H1 (cell line): ENCODE measurements at regions not wholly inside any gene's neighbourhood (a gene's known extent, or its start where the extent isn't known, plus 50 kb on each side); places are given as distances from the start of the nearest gene placed in this dataset.

Experiments
- CTCF ChIA-PET: fragments of 300-600 bp; sonication (Branson Sonifier 250); formaldehyde crosslinking; loops from one replicate; lab custom pipeline; 2021; ENCODE audit not compliant: partially characterized antibody; lab: Charles Lee
- POLR2A ChIA-PET: fragments of 300-600 bp; sonication (Branson Sonifier 250); formaldehyde crosslinking; loops from one replicate; lab custom pipeline; 2021; ENCODE audit warnings: inconsistent platforms; ENCODE audit not compliant: partially characterized antibody; lab: Charles Lee
- DNase-seq, 2 experiments: peaks; one replicate each; pipeline versions ENCODE4 v3.0.0 to v3.0.0-alpha.2; 2010 to 2022; ENCODE audit warnings: low spot score in 2 of 2, low read depth in 1 of 2, mixed read lengths in 1 of 2
- FAIRE-seq: peaks from 2 replicates; lab custom pipeline; 2011; peaks lifted over from hg19 to GRCh38; lab: Jason Lieb, UNC
- H2AFZ ChIP-seq: 2 replicates; pipeline ENCODE4 v1.8.1; 2012; ENCODE audit warnings: low read length, inconsistent platforms
- H2AK5ac ChIP-seq: 2 replicates; pipeline ENCODE4 v1.6.1; 2013; ENCODE audit warnings: low read depth, low read length
- H2BK120ac ChIP-seq: replicated peaks from 2 replicates; pipeline ENCODE3; 2013; ENCODE audit warnings: low read depth, low read length, inconsistent platforms
- H2BK12ac ChIP-seq: 2 replicates; pipeline ENCODE4 v1.6.1; 2013; ENCODE audit warnings: low read depth, low read length
- H2BK15ac ChIP-seq: 2 replicates; pipeline ENCODE4 v1.6.1; 2013; ENCODE audit warnings: low read length
- H2BK20ac ChIP-seq: 2 replicates; pipeline ENCODE4 v1.6.1; 2013; ENCODE audit warnings: low read length
- H2BK5ac ChIP-seq: 2 replicates; pipeline ENCODE4 v1.6.1; 2013; ENCODE audit warnings: low read depth, low read length
- H3K14ac ChIP-seq: 2 replicates; pipeline ENCODE4 v1.6.1; 2013; ENCODE audit warnings: inconsistent platforms; ENCODE audit not compliant: insufficient read length
- H3K18ac ChIP-seq: 2 replicates; pipeline ENCODE4 v1.6.1; 2013; ENCODE audit warnings: low read length; ENCODE audit errors: extremely low read depth
- H3K23ac ChIP-seq: 2 replicates; pipeline ENCODE4 v1.6.1; 2013; ENCODE audit warnings: inconsistent platforms; ENCODE audit not compliant: insufficient read length
- H3K23me2 ChIP-seq: 2 replicates; pipeline ENCODE4 v1.6.1; 2013; ENCODE audit warnings: low read depth, low read length
- H3K27ac ChIP-seq: 2 replicates; pipeline ENCODE4 v1.6.1; 2011; ENCODE audit warnings: low read depth, low read length, inconsistent platforms
- H3K27me3 ChIP-seq, 4 experiments: replicated peaks in 1 of 4; 1 replicate in 1 of 4; 2 replicates in 3 of 4; pipeline versions ENCODE4 v1.6.1 to v1.8.1; 2011 to 2013; ENCODE audit warnings: low read length in 3 of 4, mild to moderate bottlenecking in 3 of 4, inconsistent platforms in 2 of 4, mixed read lengths in 2 of 4, moderate library complexity in 1 of 4; ENCODE audit not compliant: control insufficient read depth in 3 of 4, insufficient read depth in 3 of 4; ENCODE audit errors: extremely low read depth in 1 of 4
- H3K36me3 ChIP-seq, 4 experiments: 2 replicates each; pipeline versions ENCODE4 v1.6.1 to v1.8.1; 2011 to 2013; ENCODE audit warnings: mild to moderate bottlenecking in 4 of 4, low read length in 3 of 4, moderate library complexity in 2 of 4, control low read depth in 1 of 4, inconsistent platforms in 1 of 4; ENCODE audit not compliant: insufficient read depth in 4 of 4, control insufficient read depth in 2 of 4
- H3K4ac ChIP-seq: replicated peaks from 2 replicates; pipeline ENCODE3; 2013; ENCODE audit warnings: low read length, low read depth, mixed read lengths, inconsistent platforms; ENCODE audit not compliant: insufficient read length
- H3K4me1 ChIP-seq, 4 experiments: replicated peaks in 1 of 4; 1 replicate in 1 of 4; 2 replicates in 3 of 4; pipeline versions ENCODE4 v1.6.1 to v1.8.1; 2011 to 2013; ENCODE audit warnings: low read length in 3 of 4, inconsistent platforms in 2 of 4, mixed read lengths in 1 of 4; ENCODE audit not compliant: insufficient read depth in 4 of 4, control insufficient read depth in 3 of 4
- H3K4me2 ChIP-seq, 2 experiments: 2 replicates each; pipeline versions ENCODE4 v1.6.1 to v1.8.1; 2011 to 2013; ENCODE audit warnings: low read depth in 2 of 2, low read length in 2 of 2, control low read depth in 1 of 2, inconsistent platforms in 1 of 2, mild to moderate bottlenecking in 1 of 2; ENCODE audit not compliant: insufficient read depth in 1 of 2
- H3K4me3 ChIP-seq, 4 experiments: fragments of 200-600, 300-600 bp in 1 of 4; sonication (generic), shearing (Covaris generic), sonication (Bioruptor Twin) in 1 of 4; 2 replicates each; pipeline versions ENCODE4 v1.5.1 to v1.8.1; 2011 to 2016; ENCODE audit warnings: low read length in 4 of 4, low read depth in 3 of 4, control low read depth in 2 of 4, inconsistent platforms in 2 of 4, mild to moderate bottlenecking in 2 of 4, mixed read lengths in 1 of 4, moderate library complexity in 1 of 4; ENCODE audit not compliant: insufficient read depth in 2 of 4; ENCODE audit errors: extremely low read depth in 1 of 4
- H3K56ac ChIP-seq: replicated peaks from 2 replicates; pipeline ENCODE3; 2013; ENCODE audit warnings: low read depth, mild to moderate bottlenecking, mixed read lengths, low read length, inconsistent platforms; ENCODE audit not compliant: insufficient read length
- H3K79me1 ChIP-seq: 2 replicates; pipeline ENCODE4 v1.6.1; 2013; ENCODE audit warnings: low read depth, low read length, control low read depth
- H3K79me2 ChIP-seq, 2 experiments: 2 replicates each; pipeline versions ENCODE4 v1.6.1 to v1.8.1; 2012 to 2013; ENCODE audit warnings: low read length in 2 of 2, mild to moderate bottlenecking in 2 of 2, inconsistent platforms in 1 of 2; ENCODE audit not compliant: insufficient read depth in 2 of 2, control insufficient read depth in 1 of 2
- H3K9ac ChIP-seq, 4 experiments: replicated peaks in 1 of 4; 1 replicate in 1 of 4; 2 replicates in 3 of 4; pipeline versions ENCODE4 v1.6.1 to v1.8.1; 2011 to 2013; ENCODE audit warnings: low read depth in 3 of 4, low read length in 3 of 4, control low read depth in 2 of 4, mild to moderate bottlenecking in 2 of 4, moderate library complexity in 2 of 4, inconsistent platforms in 1 of 4; ENCODE audit errors: extremely low read depth in 1 of 4
- H3K9me3 ChIP-seq, 2 experiments: 2 replicates each; pipeline versions ENCODE4 v1.6.1 to v1.8.1; 2012 to 2013; ENCODE audit warnings: mild to moderate bottlenecking in 2 of 2, moderate library complexity in 2 of 2, control low read depth in 1 of 2, inconsistent platforms in 1 of 2, low read depth in 1 of 2, low read length in 1 of 2, mixed read lengths in 1 of 2; ENCODE audit not compliant: insufficient read depth in 2 of 2
- H4K20me1 ChIP-seq, 2 experiments: replicated peaks in 1 of 2; 2 replicates each; pipeline versions ENCODE3 to v1.8.1; 2011 to 2013; ENCODE audit warnings: inconsistent platforms in 2 of 2, low read length in 2 of 2, mild to moderate bottlenecking in 1 of 2; ENCODE audit not compliant: insufficient read depth in 2 of 2, control insufficient read depth in 1 of 2
- H4K5ac ChIP-seq: 2 replicates; pipeline ENCODE4 v1.6.1; 2013; ENCODE audit warnings: low read length, low read depth, mixed read lengths, inconsistent platforms; ENCODE audit not compliant: insufficient read length
- H4K8ac ChIP-seq: 2 replicates; pipeline ENCODE4 v1.8.0; 2013; ENCODE audit warnings: mild to moderate bottlenecking, moderate library complexity, low read length, inconsistent platforms; ENCODE audit not compliant: insufficient read depth; ENCODE audit errors: extremely low read depth
- H4K91ac ChIP-seq: replicated peaks from 2 replicates; pipeline ENCODE3; 2013; ENCODE audit warnings: low read length, mixed read lengths, inconsistent platforms; ENCODE audit not compliant: insufficient read length
- CBX5 ChIP-seq: fragments of 300-800, 300-1000 bp; sonication (generic); IDR thresholded peaks from 2 replicates; pipeline ENCODE4 v1.7.1; 2016; ENCODE audit warnings: antibody characterized with exemption, low read length, low read depth
- CEBPB ChIP-seq: IDR thresholded peaks from 2 replicates; pipeline ENCODE4 v1.6.1; 2012; ENCODE audit warnings: low read depth, low read length
- CHD2 ChIP-seq: IDR thresholded peaks from 2 replicates; pipeline ENCODE4 v1.6.1; 2012; ENCODE audit warnings: low read length, improper control_type of control experiment
- RBBP5 ChIP-seq: IDR thresholded peaks from 2 replicates; pipeline ENCODE4 v1.7.1; 2012; ENCODE audit warnings: low read depth, mild to moderate bottlenecking, inconsistent platforms, low read length, moderate library complexity, borderline replicate concordance
- RNF2 ChIP-seq: fragments of 200-900, 300-1000 bp; sonication (generic); IDR thresholded peaks from 2 replicates; pipeline ENCODE4 v1.7.1; 2016; ENCODE audit warnings: borderline replicate concordance, low read depth, mild to moderate bottlenecking, antibody characterized with exemption, low read length; ENCODE audit not compliant: poor library complexity, severe bottlenecking; ENCODE audit errors: missing control alignments
- SAP30 ChIP-seq: fragments of 300-600 bp; sonication (generic); IDR thresholded peaks from 2 replicates; pipeline ENCODE4 v1.7.1; 2012; ENCODE audit warnings: low read length, moderate library complexity, mild to moderate bottlenecking, inconsistent platforms; ENCODE audit not compliant: insufficient read depth, insufficient replicate concordance
- SIX5 ChIP-seq: IDR thresholded peaks from 2 replicates; pipeline ENCODE4 v1.6.1; 2011; ENCODE audit warnings: mild to moderate bottlenecking, low read depth, low read length
- SUZ12 ChIP-seq: fragments of 200-600 bp; sonication (generic); IDR thresholded peaks from 2 replicates; pipeline ENCODE4 v1.6.1; 2012; ENCODE audit warnings: mild to moderate bottlenecking, inconsistent platforms, low read length, moderate library complexity, mixed read lengths
- TAF1 ChIP-seq: IDR thresholded peaks from 2 replicates; pipeline ENCODE4 v1.6.1; 2011; ENCODE audit warnings: mild to moderate bottlenecking, low read depth, low read length
- TEAD4 ChIP-seq: IDR thresholded peaks from 2 replicates; pipeline ENCODE4 v1.6.1; 2012; ENCODE audit warnings: low read depth, low read length, inconsistent platforms, mixed read lengths
- WGBS, 2 experiments: shearing (Covaris generic) in 1 of 2; methylation state at CpG; one replicate each; pipeline versions ENCODE4 v1.1.6 to v1.1.7; 2013 to 2015; ENCODE audit warnings: low lambda C conversion rate in 2 of 2, mixed read lengths in 2 of 2, inconsistent platforms in 1 of 2, low coverage in 1 of 2, missing lambda C conversion rate in 1 of 2; ENCODE audit not compliant: insufficient replicate concordance in 2 of 2, insufficient coverage in 1 of 2, insufficient read length in 1 of 2; ENCODE audit errors: extremely low coverage in 1 of 2, missing lambda C conversion rate in 1 of 2; 5-methylcytosine and 5-hydroxymethylcytosine counted together
- TF ChIP-seq, protein P1 (sequence below): IDR thresholded peaks from 2 replicates; pipeline ENCODE4 v1.6.1; 2012; ENCODE audit warnings: inconsistent platforms
- TF ChIP-seq, protein P2 (sequence below): IDR thresholded peaks from 2 replicates; pipeline ENCODE4 v1.6.1; 2011; ENCODE audit warnings: low read length, improper control_type of control experiment

DNA sequence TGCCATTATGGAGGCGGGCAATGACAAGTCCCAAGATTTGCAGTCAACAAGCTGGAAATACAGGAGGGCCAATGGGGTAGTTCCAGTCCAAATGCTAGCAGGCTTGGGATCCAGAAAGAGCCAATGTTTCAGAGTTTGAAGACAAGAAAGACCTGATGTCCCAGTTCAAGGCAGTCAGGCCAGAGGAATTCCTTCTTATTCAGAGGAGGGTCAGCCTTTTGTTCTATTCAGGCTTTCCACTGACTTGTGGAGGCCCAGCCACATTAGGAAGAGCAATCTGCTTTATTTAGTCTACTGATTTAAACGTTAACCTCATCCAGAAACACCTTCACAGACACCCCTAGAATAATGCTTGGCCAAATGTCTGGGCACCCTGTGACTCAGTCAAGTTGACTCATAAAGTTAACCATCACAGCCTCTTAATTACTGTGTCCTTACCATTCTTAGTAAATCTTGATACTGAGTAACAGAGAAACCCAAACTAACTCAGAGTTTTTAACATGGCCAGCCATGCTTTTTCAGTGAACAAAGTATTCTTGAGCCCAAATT is 50.9 kb upstream of the NPHP3 start:
- no peak overlapping the region for H2BK12ac ChIP-seq
- ChIA-PET POLR2A (no interaction called here), CTCF (no interaction called here)
- H3K18ac ChIP-seq: no peak overlapping the region
- H4K8ac ChIP-seq: no peak overlapping the region
- H3K9ac ChIP-seq: no peak overlapping the region
- H3K36me3 ChIP-seq: no peaks in the 10 kb centered on the region
- H3K4me3 ChIP-seq: no peak overlapping the region
- H3K79me1 ChIP-seq: no peaks in the 10 kb centered on the region
- no peak overlapping the region for H3K27ac ChIP-seq
- H3K4me2 ChIP-seq: no peak overlapping the region
- no peak overlapping the region for H2AK5ac ChIP-seq
- H2BK120ac ChIP-seq: no peak overlapping the region
- H3K56ac ChIP-seq: no peak overlapping the region
- DNase-seq: no peak
- no peak overlapping the region for H3K14ac ChIP-seq
- H3K27me3 ChIP-seq: no peaks in the 10 kb centered on the region
- no peak overlapping the region for H4K91ac ChIP-seq
- no peak overlapping the region for H3K23ac ChIP-seq
- no peak overlapping the region for H2BK20ac ChIP-seq
- TF ChIP-seq, protein P1, sequence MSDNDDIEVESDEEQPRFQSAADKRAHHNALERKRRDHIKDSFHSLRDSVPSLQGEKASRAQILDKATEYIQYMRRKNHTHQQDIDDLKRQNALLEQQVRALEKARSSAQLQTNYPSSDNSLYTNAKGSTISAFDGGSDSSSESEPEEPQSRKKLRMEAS: no peak
- no peak for TF ChIP-seq CHD2
- TF ChIP-seq RNF2: no peak
- no peak for TF ChIP-seq SIX5
- no peak for TF ChIP-seq TEAD4
- no peak for TF ChIP-seq SUZ12
- no peak for TF ChIP-seq CEBPB
- TF ChIP-seq, protein P2, sequence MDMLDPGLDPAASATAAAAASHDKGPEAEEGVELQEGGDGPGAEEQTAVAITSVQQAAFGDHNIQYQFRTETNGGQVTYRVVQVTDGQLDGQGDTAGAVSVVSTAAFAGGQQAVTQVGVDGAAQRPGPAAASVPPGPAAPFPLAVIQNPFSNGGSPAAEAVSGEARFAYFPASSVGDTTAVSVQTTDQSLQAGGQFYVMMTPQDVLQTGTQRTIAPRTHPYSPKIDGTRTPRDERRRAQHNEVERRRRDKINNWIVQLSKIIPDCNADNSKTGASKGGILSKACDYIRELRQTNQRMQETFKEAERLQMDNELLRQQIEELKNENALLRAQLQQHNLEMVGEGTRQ: no peak
- TF ChIP-seq CBX5: no peak
- TF ChIP-seq TAF1: no peak
- TF ChIP-seq RBBP5: no peak
- no peak for TF ChIP-seq SAP30
- H3K4me1 ChIP-seq: no peaks in the 10 kb centered on the region
- H2BK15ac ChIP-seq: no peak overlapping the region
- H3K4ac ChIP-seq: no peak overlapping the region
- H2BK5ac ChIP-seq: no peak overlapping the region
- no peaks in the 10 kb centered on the region for H4K20me1 ChIP-seq
- no peaks in the 10 kb centered on the region for H3K23me2 ChIP-seq
- no peaks in the 10 kb centered on the region for H3K9me3 ChIP-seq
- H3K79me2 ChIP-seq: no peaks in the 10 kb centered on the region
- 0 out of 2 replicates have a peak overlapping the region, but pooled peaks have one; percentile 16 for H2AFZ ChIP-seq
- no peak overlapping the region for H4K5ac ChIP-seq
- no peak for FAIRE-seq
- 90% methylated on average over 2 of the region's 2 CpGs; no CpG with 5 or more reads in 1 of the 2 experiments for WGBS, 2 experiments
